ENCODE measurements at regions not wholly inside any gene's neighbourhood (a gene's known extent, or its start where the extent isn't known, plus 50 kb on each side); places are given as distances from the start of the nearest gene placed in this dataset.
"Not testable (repeated sequence)": the region's sequence is repeated elsewhere in the genome, so short reads cannot be mapped to it uniquely, and the experiment has no call there.

- TF ChIP-seq CTCF (IDR thresholded peaks at IDR 0.05; ENCODE audit: borderline replicate concordance, control extremely low read depth, extremely low read depth, insufficient read depth, missing control alignments): no peak
- in situ Hi-C loops (cut with MboI; ENCODE audit: low sequenced_read_pairs, unreplicated experiment): no loop called here
Measured at GRCh38 chr9:73294336-73294735, 142.7 kb downstream of the ANXA1 start.

GRCh38 chr9:73325983-73326382 is 174.3 kb downstream of the ANXA1 start:
- TF ChIP-seq CTCF (IDR thresholded peaks at IDR 0.05; ENCODE audit: borderline replicate concordance, control extremely low read depth, extremely low read depth, insufficient read depth, missing control alignments): no peak
- in situ Hi-C loops (cut with MboI; ENCODE audit: low sequenced_read_pairs, unreplicated experiment): no loop called here

More at GRCh38 chr9:73294336-73294735, 142.7 kb downstream of the ANXA1 start:
- DNase-seq (ENCODE audit: low spot score): no peak

GRCh38 chr9:73327149-73327548 is 175.5 kb downstream of the ANXA1 start:
- TF ChIP-seq CTCF (IDR thresholded peaks at IDR 0.05; ENCODE audit: borderline replicate concordance, control extremely low read depth, extremely low read depth, insufficient read depth, missing control alignments): no peak
- in situ Hi-C loops (cut with MboI; ENCODE audit: low sequenced_read_pairs, unreplicated experiment): no loop called here
- DNase-seq (ENCODE audit: low spot score): no peak

More at GRCh38 chr9:73325983-73326382, 174.3 kb downstream of the ANXA1 start:
- DNase-seq (ENCODE audit: low spot score): no peak

- in situ Hi-C loops (cut with MboI; ENCODE audit: low sequenced_read_pairs, unreplicated experiment); DNase-seq (ENCODE audit: low spot score): not testable (repeated sequence)
Measured at GRCh38 chr9:73337182-73337581, 185.5 kb downstream of the ANXA1 start.

GRCh38 chr9:73344060-73344459 is 192.4 kb downstream of the ANXA1 start:
- in situ Hi-C loops (cut with MboI; ENCODE audit: low sequenced_read_pairs, unreplicated experiment): no loop called here
- DNase-seq (ENCODE audit: low spot score): no peak
- TF ChIP-seq CTCF (IDR thresholded peaks at IDR 0.05; ENCODE audit: borderline replicate concordance, control extremely low read depth, extremely low read depth, insufficient read depth, missing control alignments): no peak

- TF ChIP-seq CTCF (IDR thresholded peaks at IDR 0.05; ENCODE audit: borderline replicate concordance, control extremely low read depth, extremely low read depth, insufficient read depth, missing control alignments): no peak
Measured at GRCh38 chr9:73347123-73347522, 195.5 kb downstream of the ANXA1 start.

GRCh38 chr9:73347720-73348119 is 196.1 kb downstream of the ANXA1 start:
- DNase-seq (ENCODE audit: low spot score): no peak
- no peak for TF ChIP-seq CTCF (IDR thresholded peaks at IDR 0.05; ENCODE audit: borderline replicate concordance, control extremely low read depth, extremely low read depth, insufficient read depth, missing control alignments)
- in situ Hi-C loops (cut with MboI; ENCODE audit: low sequenced_read_pairs, unreplicated experiment): no loop called here

More at GRCh38 chr9:73347123-73347522, 195.5 kb downstream of the ANXA1 start:
- in situ Hi-C loops (cut with MboI; ENCODE audit: low sequenced_read_pairs, unreplicated experiment): no loop called here
- DNase-seq (ENCODE audit: low spot score): no peak
